HCT116 (cell line): ENCODE measurements at regions not wholly inside any gene's neighbourhood (a gene's known extent, or its start where the extent isn't known, plus 50 kb on each side); places are given as distances from the start of the nearest gene placed in this dataset.

Source experiments
- ATAC-seq: fragments of 200-7000 bp; cut with Tn5 transposase; 2 replicates; pipeline ENCODE4 v1.9.1; 2020; ENCODE audit warnings: mild to moderate bottlenecking, moderate library complexity
- BruUV-seq: library from RNA; stranded (reverse); fragments of 400-500 nt; replicated peaks from 2 replicates; lab custom pipeline; 2021; lab: Mats Ljungman, UMichigan
- CTCF ChIA-PET: fragments of 300-600 bp; sonication (Branson Sonifier 250); formaldehyde crosslinking; loops from one replicate; lab custom pipeline; 2021; ENCODE audit warnings: antibody characterized with exemption; lab: Charles Lee
- POLR2A ChIA-PET: fragments of 300-600, 350-600 bp; sonication (Branson Sonifier 250); formaldehyde crosslinking; loops from one replicate; lab custom pipeline; 2021; ENCODE audit warnings: antibody characterized with exemption; lab: Charles Lee
- RAD21 ChIA-PET, 2 experiments: fragments of 300-600 bp; sonication (Branson Sonifier 250); formaldehyde crosslinking; loops; one replicate each; lab custom pipeline; 2023; ENCODE audit warnings: low total read pairs in 2 of 2; ENCODE audit not compliant: uncharacterized antibody in 2 of 2, unreplicated experiment in 2 of 2, low non-redundant PET in 1 of 2; lab: Charles Lee
- DNase-seq: peaks from one replicate; pipeline ENCODE4 v3.0.0-alpha.2; 2010; ENCODE audit warnings: low read depth, low spot score
- H2AFZ ChIP-seq: fragments of 200-600 bp; shearing (Covaris generic), sonication (generic); 2 replicates; pipeline ENCODE4 v1.6.1; 2017; ENCODE audit warnings: low read depth, mixed run types, mixed read lengths, antibody characterized with exemption, low read length; ENCODE audit not compliant: poor library complexity, severe bottlenecking
- H3K27ac ChIP-seq: 2 replicates; pipeline ENCODE4 v1.5.1; 2012; ENCODE audit warnings: low read depth, low read length
- H3K27me3 ChIP-seq: fragments of 200-600 bp; sonication (generic); 2 replicates; pipeline ENCODE4 v1.6.1; 2016; ENCODE audit warnings: mixed run types, low read length, mixed read lengths; ENCODE audit not compliant: insufficient read depth
- H3K36me3 ChIP-seq, 2 experiments: fragments of 200-500 bp in 1 of 2; fragments of 200-600 bp in 1 of 2; sonication (Bioruptor generic) in 1 of 2; sonication (generic) in 1 of 2; 2 replicates each; pipeline versions ENCODE4 v1.5.1 to v1.6.1; 2014 to 2016; ENCODE audit warnings: low read length in 2 of 2, inconsistent platforms in 1 of 2, mixed read lengths in 1 of 2, mixed run types in 1 of 2; ENCODE audit not compliant: insufficient read depth in 2 of 2, control insufficient read depth in 1 of 2
- H3K4me1 ChIP-seq, 2 experiments: fragments of 200-600 bp in 1 of 2; sonication (generic) in 1 of 2; 2 replicates each; pipeline versions ENCODE4 v1.5.1 to v1.6.1; 2012 to 2017; ENCODE audit warnings: low read length in 2 of 2, inconsistent platforms in 1 of 2, mild to moderate bottlenecking in 1 of 2, mixed read lengths in 1 of 2, mixed run types in 1 of 2, moderate library complexity in 1 of 2; ENCODE audit not compliant: insufficient read depth in 2 of 2, control insufficient read depth in 1 of 2
- H3K4me2 ChIP-seq: fragments of 200-600 bp; sonication (generic); 2 replicates; pipeline ENCODE4 v1.6.1; 2017; ENCODE audit warnings: mixed run types, low read length, mixed read lengths
- H3K4me3 ChIP-seq, 2 experiments: fragments of 200-600 bp in 1 of 2; sonication (generic) in 1 of 2; replicated peaks in 1 of 2; 2 replicates each; pipeline ENCODE4 v1.5.1; 2011 to 2016; ENCODE audit warnings: low read length in 2 of 2, control low read depth in 1 of 2, low read depth in 1 of 2, mild to moderate bottlenecking in 1 of 2, mixed read lengths in 1 of 2, mixed run types in 1 of 2
- H3K79me2 ChIP-seq: fragments of 200-600 bp; sonication (generic); 2 replicates; pipeline ENCODE4 v1.6.1; 2017; ENCODE audit warnings: mild to moderate bottlenecking, mixed run types, low read length, moderate library complexity, mixed read lengths; ENCODE audit not compliant: insufficient read depth
- H3K9ac ChIP-seq: fragments of 200-600 bp; sonication (generic); 2 replicates; pipeline ENCODE4 v1.6.1; 2016; ENCODE audit warnings: low read length, mixed read lengths
- H3K9me2 ChIP-seq: fragments of 200-600 bp; sonication (generic), shearing (Covaris generic); 2 replicates; pipeline ENCODE4 v1.6.1; 2017; ENCODE audit warnings: mixed run types, mild to moderate bottlenecking, moderate library complexity; ENCODE audit not compliant: insufficient read depth
- H3K9me3 ChIP-seq, 2 experiments: fragments of 200-500 bp in 1 of 2; fragments of 200-600 bp in 1 of 2; sonication (Bioruptor generic) in 1 of 2; sonication (generic) in 1 of 2; 2 replicates each; pipeline ENCODE4 v1.6.1; 2014 to 2017; ENCODE audit warnings: low read length in 2 of 2, mixed read lengths in 2 of 2, inconsistent platforms in 1 of 2, low read depth in 1 of 2, mild to moderate bottlenecking in 1 of 2, mixed run types in 1 of 2, moderate library complexity in 1 of 2; ENCODE audit not compliant: control insufficient read depth in 1 of 2, insufficient read depth in 1 of 2
- H4K20me1 ChIP-seq: fragments of 200-600 bp; sonication (generic), shearing (Covaris generic); 2 replicates; pipeline ENCODE4 v1.6.1; 2017; ENCODE audit warnings: mixed run types, mild to moderate bottlenecking, moderate library complexity; ENCODE audit not compliant: insufficient read depth
- CBX3 ChIP-seq: IDR thresholded peaks from 2 replicates; pipeline ENCODE4 v1.6.1; 2012; ENCODE audit warnings: low read depth
- CEBPB ChIP-seq: IDR thresholded peaks from 2 replicates; pipeline ENCODE4 v1.6.1; 2012; ENCODE audit warnings: low read depth
- ELF1 ChIP-seq: IDR thresholded peaks from 2 replicates; pipeline ENCODE4 v1.6.1; 2012; ENCODE audit warnings: low read depth, borderline replicate concordance
- EZH2phosphoT487 ChIP-seq: fragments of 200-600 bp; IDR thresholded peaks from 2 replicates; pipeline ENCODE4 v1.6.1; 2018; ENCODE audit warnings: antibody characterized with exemption, borderline replicate concordance
- JUND ChIP-seq: IDR thresholded peaks from 2 replicates; pipeline ENCODE4 v1.6.1; 2012
- POLR2A ChIP-seq: IDR thresholded peaks from 2 replicates; pipeline ENCODE4 v1.7.0; 2011; ENCODE audit warnings: borderline replicate concordance; ENCODE audit not compliant: insufficient read depth, insufficient read length; ENCODE audit errors: extremely low read depth
- POLR2AphosphoS5 ChIP-seq: IDR thresholded peaks from 2 replicates; pipeline ENCODE4 v1.6.1; 2011; ENCODE audit warnings: mild to moderate bottlenecking, low read depth, low read length, moderate library complexity
- SIN3A ChIP-seq: IDR thresholded peaks from 2 replicates; pipeline ENCODE4 v1.6.1; 2012; ENCODE audit warnings: low read depth
- SP1 ChIP-seq: IDR thresholded peaks from 2 replicates; pipeline ENCODE4 v1.6.1; 2012; ENCODE audit warnings: low read depth
- SRF ChIP-seq: IDR thresholded peaks from 2 replicates; pipeline ENCODE4 v1.6.1; 2012; ENCODE audit warnings: low read depth
- YY1 ChIP-seq: IDR thresholded peaks from 2 replicates; pipeline ENCODE4 v1.6.1; 2011; ENCODE audit warnings: low read length, low read depth, moderate library complexity, mild to moderate bottlenecking; ENCODE audit not compliant: insufficient replicate concordance; ENCODE audit errors: extremely low read depth
- ZFX ChIP-seq: fragments of 450-650 bp; IDR thresholded peaks from 2 replicates; pipeline ENCODE4 v1.6.1; 2017
- ZNF274 ChIP-seq: fragments of 200-500 bp; sonication (Bioruptor generic); IDR thresholded peaks from 2 replicates; pipeline ENCODE4 v1.6.1; 2014; ENCODE audit warnings: mild to moderate bottlenecking, low read depth, low read length, inconsistent platforms
- intact Hi-C: fragments of 100-400 bp; cut with micrococcal nuclease; formaldehyde crosslinking; loops from 2 replicates; pipeline ENCODE4 v1.10.0; 2022
- TF ChIP-seq, protein P1 (sequence below): IDR thresholded peaks from 2 replicates; pipeline ENCODE4 v1.6.1; 2012
- TF ChIP-seq, protein P2 (sequence below): IDR thresholded peaks from 2 replicates; pipeline ENCODE4 v1.6.1; 2012
- TF ChIP-seq, protein P3 (sequence below), 3 experiments: fragments of 200-600 bp in 1 of 3; sonication (generic) in 1 of 3; IDR thresholded peaks in 2 of 3; conservative IDR thresholded peaks in 1 of 3; 2 replicates each; pipeline ENCODE4 v1.5.1; 2012 to 2017; ENCODE audit warnings: low read depth in 2 of 3, low read length in 2 of 3, antibody characterized with exemption in 1 of 3, borderline replicate concordance in 1 of 3, control low read depth in 1 of 3, mild to moderate bottlenecking in 1 of 3, mixed read lengths in 1 of 3, mixed run types in 1 of 3, moderate library complexity in 1 of 3; ENCODE audit not compliant: insufficient read depth in 1 of 3
- TF ChIP-seq, protein P4 (sequence below): IDR thresholded peaks from 2 replicates; pipeline ENCODE4 v1.6.1; 2012; ENCODE audit warnings: low read depth

DNA sequence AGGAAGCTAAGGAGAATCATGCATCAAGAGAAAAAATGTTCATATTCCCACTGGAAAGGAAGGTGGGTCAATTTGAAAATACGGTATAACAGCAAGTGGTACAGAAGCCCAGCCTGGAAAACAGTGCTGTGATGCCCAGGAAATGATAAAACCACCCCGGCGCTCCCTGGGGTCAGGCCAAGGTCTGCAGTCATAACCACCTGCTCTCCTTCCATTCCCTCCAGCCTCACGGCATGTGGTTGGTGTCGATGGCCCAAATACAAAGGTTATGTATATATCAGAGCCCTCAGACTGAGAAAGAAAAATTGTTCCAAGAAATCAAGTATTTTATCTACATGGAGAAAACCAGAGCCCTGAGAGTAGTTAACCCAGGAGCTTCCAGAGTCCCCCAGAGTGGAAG lies 208.1 kb upstream of the CDYL start:
- Histone ChIP-seq H3K4me3 (no peak overlapping the region), H3K4me1 (no peaks in the 10 kb centered on the region), H3K27ac (no peak overlapping the region), H3K36me3 (no peaks in the 10 kb centered on the region), H4K20me1 (no peaks in the 10 kb centered on the region), H3K9ac (no peak overlapping the region), H3K9me2 (no peaks in the 10 kb centered on the region), H3K4me2 (no peak overlapping the region), H3K27me3 (no peaks in the 10 kb centered on the region), H3K9me3 (0 out of 4 replicates have a peak, but pooled peaks cover 5 to 6% of the 10 kb centered on the region in 2 experiments), H2AFZ (no peak overlapping the region), H3K79me2 (no peaks in the 10 kb centered on the region)
- ChIA-PET RAD21 (no interaction called here), CTCF (no interaction called here), POLR2A (no interaction called here)
- BruUV-seq: no TSS peak
- intact Hi-C loops: no loop called here
- ATAC-seq (no peak), DNase-seq (no peak)
- TF ChIP-seq YY1 (no peak), CEBPB (no peak), SP1 (no peak), ZNF274 (no peak)
- TF ChIP-seq, protein P1, sequence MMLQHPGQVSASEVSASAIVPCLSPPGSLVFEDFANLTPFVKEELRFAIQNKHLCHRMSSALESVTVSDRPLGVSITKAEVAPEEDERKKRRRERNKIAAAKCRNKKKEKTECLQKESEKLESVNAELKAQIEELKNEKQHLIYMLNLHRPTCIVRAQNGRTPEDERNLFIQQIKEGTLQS: no peak

DNA sequence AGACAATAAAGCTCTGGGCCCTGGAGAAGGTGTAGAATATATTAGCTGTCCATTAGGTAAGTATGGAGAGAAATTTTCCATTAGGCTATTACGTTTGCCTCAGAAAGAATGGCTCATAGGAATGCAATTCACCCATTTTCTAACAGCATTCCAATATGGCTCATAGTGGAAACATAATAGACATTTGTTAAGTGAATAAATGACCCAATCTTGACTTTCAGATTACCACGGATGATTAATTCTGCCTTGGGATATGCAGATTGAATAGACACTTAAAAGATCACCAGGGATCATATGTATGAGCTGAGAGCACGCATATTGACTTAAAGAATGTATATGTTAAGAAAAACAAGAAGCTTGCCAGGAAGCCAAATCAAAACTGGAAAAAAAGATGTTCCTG lies 209.1 kb upstream of the CDYL start:
- no TSS peak for BruUV-seq
- ChIA-PET POLR2A (no interaction called here), CTCF (no interaction called here), RAD21 (no interaction called here)
- intact Hi-C loops: no loop called here
- Histone ChIP-seq H3K9ac (no peak overlapping the region), H3K9me3 (0 out of 4 replicates have a peak, but pooled peaks cover 5 to 6% of the 10 kb centered on the region in 2 experiments), H3K9me2 (no peaks in the 10 kb centered on the region), H3K36me3 (no peaks in the 10 kb centered on the region), H2AFZ (no peak overlapping the region), H3K4me3 (no peak overlapping the region), H3K4me2 (no peak overlapping the region), H3K27me3 (no peaks in the 10 kb centered on the region), H3K27ac (no peak overlapping the region), H4K20me1 (no peaks in the 10 kb centered on the region), H3K4me1 (no peaks in the 10 kb centered on the region)
- ATAC-seq (no peak), DNase-seq (no peak)
- no peak for TF ChIP-seq EZH2phosphoT487
- TF ChIP-seq, protein P2, sequence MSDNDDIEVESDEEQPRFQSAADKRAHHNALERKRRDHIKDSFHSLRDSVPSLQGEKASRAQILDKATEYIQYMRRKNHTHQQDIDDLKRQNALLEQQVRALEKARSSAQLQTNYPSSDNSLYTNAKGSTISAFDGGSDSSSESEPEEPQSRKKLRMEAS: no peak
- TF ChIP-seq CBX3: no peak
- TF ChIP-seq SRF: no peak
- no peak for TF ChIP-seq CEBPB
- no peak for TF ChIP-seq POLR2A
- TF ChIP-seq SIN3A: no peak
- TF ChIP-seq JUND: no peak
- TF ChIP-seq, protein P3, sequence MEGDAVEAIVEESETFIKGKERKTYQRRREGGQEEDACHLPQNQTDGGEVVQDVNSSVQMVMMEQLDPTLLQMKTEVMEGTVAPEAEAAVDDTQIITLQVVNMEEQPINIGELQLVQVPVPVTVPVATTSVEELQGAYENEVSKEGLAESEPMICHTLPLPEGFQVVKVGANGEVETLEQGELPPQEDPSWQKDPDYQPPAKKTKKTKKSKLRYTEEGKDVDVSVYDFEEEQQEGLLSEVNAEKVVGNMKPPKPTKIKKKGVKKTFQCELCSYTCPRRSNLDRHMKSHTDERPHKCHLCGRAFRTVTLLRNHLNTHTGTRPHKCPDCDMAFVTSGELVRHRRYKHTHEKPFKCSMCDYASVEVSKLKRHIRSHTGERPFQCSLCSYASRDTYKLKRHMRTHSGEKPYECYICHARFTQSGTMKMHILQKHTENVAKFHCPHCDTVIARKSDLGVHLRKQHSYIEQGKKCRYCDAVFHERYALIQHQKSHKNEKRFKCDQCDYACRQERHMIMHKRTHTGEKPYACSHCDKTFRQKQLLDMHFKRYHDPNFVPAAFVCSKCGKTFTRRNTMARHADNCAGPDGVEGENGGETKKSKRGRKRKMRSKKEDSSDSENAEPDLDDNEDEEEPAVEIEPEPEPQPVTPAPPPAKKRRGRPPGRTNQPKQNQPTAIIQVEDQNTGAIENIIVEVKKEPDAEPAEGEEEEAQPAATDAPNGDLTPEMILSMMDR (IDR thresholded peaks at IDR 0.05 in 2 of 3, conservative IDR thresholded peaks at IDR 0.05 in 1 of 3; ENCODE audit: borderline replicate concordance in 1 of 3, insufficient read depth in 1 of 3, low read depth in 2 of 3, low read length in 2 of 3): no peak
- TF ChIP-seq ZFX: no peak
- no peak for TF ChIP-seq ELF1
- TF ChIP-seq POLR2AphosphoS5: no peak
- TF ChIP-seq, protein P4, sequence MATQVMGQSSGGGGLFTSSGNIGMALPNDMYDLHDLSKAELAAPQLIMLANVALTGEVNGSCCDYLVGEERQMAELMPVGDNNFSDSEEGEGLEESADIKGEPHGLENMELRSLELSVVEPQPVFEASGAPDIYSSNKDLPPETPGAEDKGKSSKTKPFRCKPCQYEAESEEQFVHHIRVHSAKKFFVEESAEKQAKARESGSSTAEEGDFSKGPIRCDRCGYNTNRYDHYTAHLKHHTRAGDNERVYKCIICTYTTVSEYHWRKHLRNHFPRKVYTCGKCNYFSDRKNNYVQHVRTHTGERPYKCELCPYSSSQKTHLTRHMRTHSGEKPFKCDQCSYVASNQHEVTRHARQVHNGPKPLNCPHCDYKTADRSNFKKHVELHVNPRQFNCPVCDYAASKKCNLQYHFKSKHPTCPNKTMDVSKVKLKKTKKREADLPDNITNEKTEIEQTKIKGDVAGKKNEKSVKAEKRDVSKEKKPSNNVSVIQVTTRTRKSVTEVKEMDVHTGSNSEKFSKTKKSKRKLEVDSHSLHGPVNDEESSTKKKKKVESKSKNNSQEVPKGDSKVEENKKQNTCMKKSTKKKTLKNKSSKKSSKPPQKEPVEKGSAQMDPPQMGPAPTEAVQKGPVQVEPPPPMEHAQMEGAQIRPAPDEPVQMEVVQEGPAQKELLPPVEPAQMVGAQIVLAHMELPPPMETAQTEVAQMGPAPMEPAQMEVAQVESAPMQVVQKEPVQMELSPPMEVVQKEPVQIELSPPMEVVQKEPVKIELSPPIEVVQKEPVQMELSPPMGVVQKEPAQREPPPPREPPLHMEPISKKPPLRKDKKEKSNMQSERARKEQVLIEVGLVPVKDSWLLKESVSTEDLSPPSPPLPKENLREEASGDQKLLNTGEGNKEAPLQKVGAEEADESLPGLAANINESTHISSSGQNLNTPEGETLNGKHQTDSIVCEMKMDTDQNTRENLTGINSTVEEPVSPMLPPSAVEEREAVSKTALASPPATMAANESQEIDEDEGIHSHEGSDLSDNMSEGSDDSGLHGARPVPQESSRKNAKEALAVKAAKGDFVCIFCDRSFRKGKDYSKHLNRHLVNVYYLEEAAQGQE: no peak
- TF ChIP-seq, all 23 proteins: peak for 0
- no peaks in the 10 kb centered on the region for H3K79me2 ChIP-seq
